GM12878 (cell line): ENCODE measurements at regions not wholly inside any gene's neighbourhood (a gene's known extent, or its start where the extent isn't known, plus 50 kb on each side); places are given as distances from the start of the nearest gene placed in this dataset.

Source experiments
- ATAC-seq: fragments of 200-7000 bp; cut with Tn5 transposase; 3 replicates; pipeline ENCODE4 v1.9.1; 2020; ENCODE audit warnings: mild to moderate bottlenecking, moderate library complexity
- BruUV-seq: library from RNA; stranded (reverse); fragments of 400-500 nt; replicated peaks from 2 replicates; lab custom pipeline; 2021; lab: Mats Ljungman, UMichigan
- CTCF ChIA-PET: fragments of 300-600 bp; sonication (Branson Sonifier 250); formaldehyde crosslinking; extraction: SDS; loops from one replicate; lab custom pipeline; 2021; ENCODE audit warnings: inconsistent platforms; lab: Yijun Ruan, JAX
- POLR2A ChIA-PET: fragments of 350-600 bp; formaldehyde crosslinking; extraction: SDS; loops from one replicate; lab custom pipeline; 2021; ENCODE audit warnings: inconsistent platforms; lab: Charles Lee
- RAD21 ChIA-PET: fragments of 300-600 bp; sonication (Branson Sonifier 250); formaldehyde crosslinking; loops from one replicate; lab custom pipeline; 2023; ENCODE audit warnings: antibody characterized with exemption; ENCODE audit not compliant: unreplicated experiment; lab: Charles Lee
- SMC1A ChIA-PET: fragments of 300-600 bp; sonication (Branson Sonifier 250); formaldehyde crosslinking; loops from one replicate; lab custom pipeline; 2023; ENCODE audit not compliant: unreplicated experiment, uncharacterized antibody; lab: Charles Lee
- DNase-seq: peaks from one replicate; pipeline ENCODE4 v3.0.0-alpha.2; 2011; ENCODE audit warnings: low read depth, low spot score
- FAIRE-seq: peaks from 3 replicates; lab custom pipeline; 2011; peaks lifted over from hg19 to GRCh38; lab: Jason Lieb, UNC
- H2AFZ ChIP-seq: 2 replicates; pipeline ENCODE4 v1.6.0; 2011; ENCODE audit warnings: low read depth, low read length, control low read depth; ENCODE audit not compliant: control insufficient read depth
- H3K27ac ChIP-seq: 2 replicates; pipeline ENCODE4 v1.5.1; 2011; ENCODE audit warnings: control low read depth; ENCODE audit not compliant: control insufficient read depth, insufficient read depth
- H3K27me3 ChIP-seq, 2 experiments: replicated peaks in 1 of 2; 2 replicates each; pipeline versions ENCODE4 v1.6.0 to v1.6.1; 2011; ENCODE audit warnings: low read length in 1 of 2; ENCODE audit not compliant: control insufficient read depth in 2 of 2, insufficient read depth in 2 of 2
- H3K36me3 ChIP-seq, 2 experiments: 2 replicates each; pipeline ENCODE4 v1.5.1; 2011; ENCODE audit warnings: low read length in 1 of 2; ENCODE audit not compliant: control insufficient read depth in 2 of 2, insufficient read depth in 2 of 2
- H3K4me1 ChIP-seq: 2 replicates; pipeline ENCODE4 v1.6.1; 2011; ENCODE audit warnings: mild to moderate bottlenecking, low read length, moderate library complexity, mixed read lengths; ENCODE audit not compliant: control insufficient read depth, insufficient read depth
- H3K4me2 ChIP-seq: 2 replicates; pipeline ENCODE4 v1.6.0; 2011; ENCODE audit warnings: control low read depth; ENCODE audit not compliant: control insufficient read depth, insufficient read depth
- H3K4me3 ChIP-seq: fragments of 200-600 bp; sonication (generic); 2 replicates; pipeline ENCODE4 v1.5.1; 2016
- H3K79me2 ChIP-seq: 2 replicates; pipeline ENCODE4 v1.6.0; 2011; ENCODE audit warnings: low read length; ENCODE audit not compliant: control insufficient read depth, insufficient read depth
- H3K9ac ChIP-seq: 2 replicates; pipeline ENCODE4 v1.8.0; 2011; ENCODE audit warnings: low read length, control low read depth, mixed read lengths; ENCODE audit not compliant: control insufficient read depth, insufficient read depth
- H3K9me3 ChIP-seq: replicated peaks from 3 replicates; pipeline ENCODE4 v1.5.1; 2011; ENCODE audit warnings: mild to moderate bottlenecking, low read length; ENCODE audit not compliant: control insufficient read depth, insufficient read depth
- H4K20me1 ChIP-seq: 2 replicates; pipeline ENCODE4 v1.6.0; 2011; ENCODE audit not compliant: control insufficient read depth, insufficient read depth
- EED ChIP-seq: sonication (generic); IDR thresholded peaks from 2 replicates; pipeline ENCODE4 v1.6.1; 2016; ENCODE audit warnings: antibody characterized with exemption, low read depth
- EZH2 ChIP-seq: IDR thresholded peaks from 2 replicates; pipeline ENCODE4 v1.6.1; 2012; ENCODE audit warnings: low read depth, mild to moderate bottlenecking, control low read depth, inconsistent platforms, low read length, borderline replicate concordance; ENCODE audit not compliant: control insufficient read depth
- MEF2B ChIP-seq: fragments of 450-650 bp; IDR thresholded peaks from 2 replicates; pipeline ENCODE4 v1.6.1; 2018; ENCODE audit warnings: mild to moderate bottlenecking, moderate library complexity; ENCODE audit not compliant: partially characterized antibody, poor library complexity, severe bottlenecking
- MYC ChIP-seq: IDR thresholded peaks from 2 replicates; pipeline ENCODE4 v1.6.1; 2011; ENCODE audit warnings: mild to moderate bottlenecking, low read length, moderate library complexity, inconsistent platforms; ENCODE audit not compliant: insufficient read depth, insufficient replicate concordance, insufficient read length, severe bottlenecking
- NR2C2 ChIP-seq: IDR thresholded peaks from 2 replicates; pipeline ENCODE4 v1.6.1; 2011; ENCODE audit warnings: borderline replicate concordance, low read depth; ENCODE audit not compliant: control insufficient read depth, insufficient read length
- POU2F2 ChIP-seq: IDR thresholded peaks from 3 replicates; pipeline ENCODE4 v1.6.1; 2011; ENCODE audit warnings: low read depth, mild to moderate bottlenecking, low read length, borderline replicate concordance
- RBBP5 ChIP-seq: fragments of 200-600 bp; sonication (generic); conservative IDR thresholded peaks from 2 replicates; pipeline ENCODE4 v1.6.1; 2016
- SUPT20H ChIP-seq: IDR thresholded peaks from 2 replicates; pipeline ENCODE4 v1.6.1; 2011; ENCODE audit warnings: low read depth, mild to moderate bottlenecking, low read length, moderate library complexity, borderline replicate concordance; ENCODE audit not compliant: control insufficient read depth
- TBL1XR1 ChIP-seq: IDR thresholded peaks from 2 replicates; pipeline ENCODE4 v1.6.1; 2012; ENCODE audit warnings: low read depth, low read length, improper control_type of control experiment
- USF1 ChIP-seq: IDR thresholded peaks from 2 replicates; pipeline ENCODE4 v1.6.1; 2011; ENCODE audit warnings: borderline replicate concordance, low read depth, mild to moderate bottlenecking, moderate library complexity, mixed read lengths, low read length; ENCODE audit not compliant: insufficient read depth; ENCODE audit errors: extremely low read length
- ZNF207 ChIP-seq: fragments of 450-650 bp; IDR thresholded peaks from 2 replicates; pipeline ENCODE4 v1.6.1; 2014; ENCODE audit warnings: antibody characterized with exemption, mild to moderate bottlenecking, borderline replicate concordance
- ZNF217 ChIP-seq: fragments of 450-650 bp; IDR thresholded peaks from 2 replicates; pipeline ENCODE4 v1.6.1; 2017; ENCODE audit warnings: antibody characterized with exemption, mild to moderate bottlenecking
- in situ Hi-C: fragments of 300-500 bp; cut with MboI; formaldehyde crosslinking; loops from 9 replicates; pipeline ENCODE4 v1.14.3; 2018; ENCODE audit warnings: mixed read lengths
- intact Hi-C: fragments of 100-400 bp; cut with micrococcal nuclease; formaldehyde crosslinking; loops from one replicate; pipeline ENCODE4 v1.14.2; 2022; ENCODE audit not compliant: unreplicated experiment

DNA sequence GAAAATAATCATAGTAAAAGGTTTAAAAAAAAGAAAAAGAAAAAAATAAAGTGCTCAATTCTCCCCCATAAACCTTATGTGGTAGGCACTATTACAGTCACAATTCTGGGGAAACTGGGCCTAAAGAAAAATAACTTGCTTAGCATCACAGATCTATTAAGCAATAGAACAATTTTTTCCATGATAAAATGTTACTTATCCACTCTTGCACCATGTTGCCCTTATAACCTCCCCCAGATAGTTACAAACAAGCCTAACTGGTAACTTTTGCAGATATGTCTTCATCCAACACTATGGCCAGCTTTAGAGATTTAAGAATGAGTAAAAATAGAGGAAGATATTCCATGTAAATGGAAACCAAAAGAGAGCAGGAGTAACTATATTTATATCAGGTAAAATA, 164.8 kb downstream of the DUSP6 start:
- CTCF ChIA-PET = no interaction called here
- H3K9ac ChIP-seq = no peak overlapping the region
- intact Hi-C loops = no loop called here
- POLR2A ChIA-PET = no interaction called here
- no peaks in the 10 kb centered on the region for H4K20me1 ChIP-seq
- H3K27ac ChIP-seq = no peak overlapping the region
- DNase-seq (no peak), ATAC-seq (no peak), FAIRE-seq (no peak)
- H3K4me3 ChIP-seq = no peak overlapping the region
- no peak for TF ChIP-seq NR2C2
- TF ChIP-seq MEF2B = no peak
- TF ChIP-seq EED = no peak
- no peak for TF ChIP-seq POU2F2
- TF ChIP-seq EZH2 = no peak
- no peak for TF ChIP-seq ZNF217
- TF ChIP-seq ZNF207 = no peak
- TF ChIP-seq USF1 = no peak
- no peak for TF ChIP-seq MYC
- no peak for TF ChIP-seq RBBP5
- no peak for TF ChIP-seq SUPT20H
- TF ChIP-seq TBL1XR1 = no peak
- no peak overlapping the region for H3K4me2 ChIP-seq
- SMC1A ChIA-PET = no interaction called here
- no peaks in the 10 kb centered on the region for H3K36me3 ChIP-seq
- H3K9me3 ChIP-seq = no peaks in the 10 kb centered on the region
- no peaks in the 10 kb centered on the region for H3K4me1 ChIP-seq
- RAD21 ChIA-PET = no interaction called here
- no peak overlapping the region for H2AFZ ChIP-seq
- H3K27me3 ChIP-seq = no peaks in the 10 kb centered on the region
- no peaks in the 10 kb centered on the region for H3K79me2 ChIP-seq
- BruUV-seq = no TSS peak
- in situ Hi-C loops = no loop called here
